Endothelial cell of umbilical vein (primary cell): ENCODE measurements at regions not wholly inside any gene's neighbourhood (a gene's known extent, or its start where the extent isn't known, plus 50 kb on each side); places are given as distances from the start of the nearest gene placed in this dataset.

Experiments used
- BruUV-seq: library from RNA; stranded (reverse); fragments of 400-500 nt; replicated peaks from 2 replicates; lab custom pipeline; 2021; lab: Mats Ljungman, UMichigan
- CTCF ChIA-PET: fragments of 300-600, 350-600 bp; sonication (Branson Sonifier 250); formaldehyde crosslinking; loops from one replicate; lab custom pipeline; 2021; ENCODE audit warnings: antibody characterized with exemption, inconsistent platforms; lab: Charles Lee
- POLR2A ChIA-PET: fragments of 300-600, 350-600 bp; sonication (Branson Sonifier 250); formaldehyde crosslinking; loops from one replicate; lab custom pipeline; 2021; ENCODE audit warnings: antibody characterized with exemption, inconsistent platforms; lab: Charles Lee
- DNase-seq: peaks from one replicate; pipeline ENCODE4 v3.0.0-alpha.2; 2011; ENCODE audit warnings: low read depth, low spot score
- FAIRE-seq: peaks from 2 replicates; lab custom pipeline; 2011; peaks lifted over from hg19 to GRCh38; lab: Jason Lieb, UNC
- H2AFZ ChIP-seq: 2 replicates; pipeline ENCODE4 v1.6.0; 2012; ENCODE audit warnings: low read depth, low read length, control low read depth, inconsistent platforms
- H3K27ac ChIP-seq: 2 replicates; pipeline ENCODE4 v1.5.1; 2011; ENCODE audit warnings: low read depth, mild to moderate bottlenecking, control low read depth, low read length, moderate library complexity; ENCODE audit not compliant: insufficient read depth
- H3K27me3 ChIP-seq, 2 experiments: 2 replicates each; pipeline versions ENCODE4 v1.6.0 to v1.6.1; 2011; ENCODE audit warnings: low read length in 2 of 2, mixed read lengths in 1 of 2; ENCODE audit not compliant: control insufficient read depth in 2 of 2, insufficient read depth in 2 of 2
- H3K36me3 ChIP-seq, 2 experiments: 2 replicates in 1 of 2; 3 replicates in 1 of 2; pipeline ENCODE4 v1.5.1; 2011; ENCODE audit warnings: low read length in 2 of 2, mild to moderate bottlenecking in 1 of 2, moderate library complexity in 1 of 2; ENCODE audit not compliant: control insufficient read depth in 2 of 2, insufficient read depth in 2 of 2; ENCODE audit errors: extremely low read depth in 1 of 2
- H3K4me1 ChIP-seq: 3 replicates; pipeline ENCODE4 v1.5.1; 2011; ENCODE audit warnings: mild to moderate bottlenecking, low read length; ENCODE audit not compliant: control insufficient read depth, insufficient read depth; ENCODE audit errors: extremely low read depth
- H3K4me2 ChIP-seq: 2 replicates; pipeline ENCODE4 v1.6.1; 2011; ENCODE audit warnings: low read length, control low read depth, mixed read lengths; ENCODE audit not compliant: insufficient read depth
- H3K4me3 ChIP-seq, 3 experiments: fragments of 200-600 bp in 1 of 3; sonication (generic), shearing (Covaris generic) in 1 of 3; replicated peaks in 1 of 3; 2 replicates each; pipeline ENCODE4 v1.5.1; 2011 to 2016; ENCODE audit warnings: control low read depth in 3 of 3, low read length in 3 of 3, mild to moderate bottlenecking in 2 of 3, inconsistent platforms in 1 of 3, low read depth in 1 of 3, moderate library complexity in 1 of 3; ENCODE audit not compliant: insufficient read depth in 1 of 3
- H3K79me2 ChIP-seq: 2 replicates; pipeline ENCODE4 v1.6.0; 2012; ENCODE audit warnings: low read length, inconsistent platforms; ENCODE audit not compliant: control insufficient read depth, insufficient read depth
- H3K9ac ChIP-seq: replicated peaks from 2 replicates; pipeline ENCODE3; 2011; ENCODE audit warnings: low read length, control low read depth; ENCODE audit not compliant: insufficient read depth; ENCODE audit errors: extremely low read depth
- H3K9me1 ChIP-seq: replicated peaks from 3 replicates; pipeline ENCODE4 v1.6.0; 2011; ENCODE audit warnings: mild to moderate bottlenecking, low read length; ENCODE audit not compliant: control insufficient read depth, insufficient read depth; ENCODE audit errors: extremely low read depth
- H3K9me3 ChIP-seq: replicated peaks from 2 replicates; pipeline ENCODE4 v1.5.1; 2012; ENCODE audit warnings: low read length, inconsistent platforms; ENCODE audit not compliant: control insufficient read depth, insufficient read depth
- H4K20me1 ChIP-seq: replicated peaks from 2 replicates; pipeline ENCODE3; 2011; ENCODE audit warnings: mild to moderate bottlenecking, low read length; ENCODE audit not compliant: control insufficient read depth, insufficient read depth; ENCODE audit errors: extremely low read depth
- CTCF ChIP-seq, 2 donors: IDR thresholded peaks; 1 replicate in 1 of 2; 2 replicates in 1 of 2; pipeline ENCODE4 v1.5.1; 2011; ENCODE audit warnings: low read length in 2 of 2, mild to moderate bottlenecking in 2 of 2, moderate library complexity in 2 of 2, control low read depth in 1 of 2, inconsistent platforms in 1 of 2, low read depth in 1 of 2; ENCODE audit not compliant: insufficient read depth in 1 of 2; ENCODE audit errors: extremely low read depth in 1 of 2
- EZH2 ChIP-seq: IDR thresholded peaks from 2 replicates; pipeline ENCODE4 v1.6.1; 2012; ENCODE audit warnings: borderline replicate concordance, low read depth, mild to moderate bottlenecking, moderate library complexity, low read length, inconsistent platforms; ENCODE audit not compliant: severe bottlenecking
- FOS ChIP-seq: IDR thresholded peaks from 2 replicates; pipeline ENCODE4 v1.6.1; 2011; ENCODE audit warnings: mild to moderate bottlenecking, low read length, moderate library complexity, borderline replicate concordance; ENCODE audit not compliant: insufficient read depth
- GATA2 ChIP-seq: IDR thresholded peaks from 2 replicates; pipeline ENCODE4 v1.7.0; 2011; ENCODE audit warnings: low read depth, mild to moderate bottlenecking, moderate library complexity, mixed read lengths, low read length; ENCODE audit not compliant: insufficient read length, insufficient read depth
- JUN ChIP-seq: IDR thresholded peaks from 2 replicates; pipeline ENCODE4 v1.6.1; 2011; ENCODE audit warnings: borderline replicate concordance, low read depth; ENCODE audit not compliant: insufficient read length, insufficient read depth
- MYC ChIP-seq: IDR thresholded peaks from one replicate; pipeline ENCODE4 v1.6.1; 2011; ENCODE audit warnings: mild to moderate bottlenecking, low read depth, low read length
- POLR2A ChIP-seq: IDR thresholded peaks from 2 replicates; pipeline ENCODE4 v1.6.1; 2012; ENCODE audit warnings: low read depth, mild to moderate bottlenecking, control low read depth, low read length
- POLR2AphosphoS5 ChIP-seq: IDR thresholded peaks from 2 replicates; pipeline ENCODE4 v1.6.1; 2012; ENCODE audit warnings: low read depth, mild to moderate bottlenecking, control low read depth, low read length, moderate library complexity; ENCODE audit not compliant: insufficient read depth
- dilution Hi-C: fragments of 300-500 bp; cut with MboI; formaldehyde crosslinking; loops from one replicate; pipeline ENCODE4 v1.15.0; 2019; ENCODE audit warnings: low sequenced_read_pairs; ENCODE audit not compliant: extremely low pct_ligation_motif_present
- intact Hi-C: fragments of 100-400 bp; cut with micrococcal nuclease; formaldehyde crosslinking; loops from one replicate; pipeline ENCODE4 v1.10.0; 2022
- TF ChIP-seq, protein P1 (sequence below): IDR thresholded peaks from 2 replicates; pipeline ENCODE4 v1.6.1; 2011; ENCODE audit not compliant: insufficient read depth, insufficient read length

GRCh38 chr10:81814842-81815241 lies 60.2 kb upstream of the NRG3 start:
- intact Hi-C loops (no loop called here), dilution Hi-C loops (no loop called here)
- no peak overlapping the region for H3K4me2 ChIP-seq
- no peaks in the 10 kb centered on the region for H3K9me3 ChIP-seq
- CTCF ChIA-PET = no interaction called here
- no peak overlapping the region for H3K27ac ChIP-seq
- H3K4me3 ChIP-seq = no peak overlapping the region
- no peak overlapping the region for H2AFZ ChIP-seq
- no TSS peak for BruUV-seq
- H3K79me2 ChIP-seq = no peaks in the 10 kb centered on the region
- FAIRE-seq (no peak), DNase-seq (no peak)
- no peaks in the 10 kb centered on the region for H3K4me1 ChIP-seq
- TF ChIP-seq MYC (no peak), FOS (no peak), JUN (no peak), EZH2 (no peak), CTCF (IDR thresholded peaks at IDR 0.05; ENCODE audit: extremely low read depth in 1 of 2, insufficient read depth in 1 of 2, low read depth in 1 of 2, low read length in 2 of 2) (no peak), GATA2 (no peak), POLR2A (no peak), POLR2AphosphoS5 (no peak)
- TF ChIP-seq, protein P1, sequence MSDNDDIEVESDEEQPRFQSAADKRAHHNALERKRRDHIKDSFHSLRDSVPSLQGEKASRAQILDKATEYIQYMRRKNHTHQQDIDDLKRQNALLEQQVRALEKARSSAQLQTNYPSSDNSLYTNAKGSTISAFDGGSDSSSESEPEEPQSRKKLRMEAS = no peak
- no peaks in the 10 kb centered on the region for H3K9me1 ChIP-seq
- POLR2A ChIA-PET = no interaction called here
- no peaks in the 10 kb centered on the region for H3K36me3 ChIP-seq
- H3K27me3 ChIP-seq = no peaks in the 10 kb centered on the region
- no peaks in the 10 kb centered on the region for H4K20me1 ChIP-seq
- no peak overlapping the region for H3K9ac ChIP-seq
